Endothelial cell (in vitro differentiated cells): ENCODE measurements at regions not wholly inside any gene's neighbourhood (a gene's known extent, or its start where the extent isn't known, plus 50 kb on each side); places are given as distances from the start of the nearest gene placed in this dataset.

Experiments
- DNase-seq: peaks from one replicate; pipeline ENCODE4 v3.0.0; 2021; ENCODE audit warnings: low spot score
- H3K27ac Mint-ChIP-seq: one replicate; pipeline ENCODE4 v1.8.0; 2021; ENCODE audit warnings: mixed read lengths, inconsistent platforms; ENCODE audit not compliant: unreplicated experiment
- H3K27me3 Mint-ChIP-seq: one replicate; pipeline ENCODE4 v1.8.0; 2021; ENCODE audit warnings: mild to moderate bottlenecking, moderate library complexity, mixed read lengths, inconsistent platforms; ENCODE audit not compliant: unreplicated experiment
- H3K36me3 Mint-ChIP-seq: one replicate; pipeline ENCODE4 v1.8.0; 2021; ENCODE audit warnings: mild to moderate bottlenecking, low read depth, mixed read lengths, inconsistent platforms; ENCODE audit not compliant: unreplicated experiment
- H3K4me1 Mint-ChIP-seq: one replicate; pipeline ENCODE4 v1.8.0; 2021; ENCODE audit warnings: mild to moderate bottlenecking, mixed read lengths, inconsistent platforms; ENCODE audit not compliant: unreplicated experiment
- H3K4me3 Mint-ChIP-seq: one replicate; pipeline ENCODE4 v1.8.0; 2021; ENCODE audit warnings: mild to moderate bottlenecking, mixed read lengths, inconsistent platforms; ENCODE audit not compliant: unreplicated experiment
- H3K9me3 Mint-ChIP-seq: one replicate; pipeline ENCODE4 v1.8.0; 2021; ENCODE audit warnings: mixed read lengths, inconsistent platforms; ENCODE audit not compliant: unreplicated experiment
- CTCF ChIP-seq: fragments of 200-600 bp; sonication (generic); IDR thresholded peaks from one replicate; pipeline ENCODE4 v1.5.0; 2021; ENCODE audit warnings: antibody characterized with exemption; ENCODE audit not compliant: unreplicated experiment

DNA sequence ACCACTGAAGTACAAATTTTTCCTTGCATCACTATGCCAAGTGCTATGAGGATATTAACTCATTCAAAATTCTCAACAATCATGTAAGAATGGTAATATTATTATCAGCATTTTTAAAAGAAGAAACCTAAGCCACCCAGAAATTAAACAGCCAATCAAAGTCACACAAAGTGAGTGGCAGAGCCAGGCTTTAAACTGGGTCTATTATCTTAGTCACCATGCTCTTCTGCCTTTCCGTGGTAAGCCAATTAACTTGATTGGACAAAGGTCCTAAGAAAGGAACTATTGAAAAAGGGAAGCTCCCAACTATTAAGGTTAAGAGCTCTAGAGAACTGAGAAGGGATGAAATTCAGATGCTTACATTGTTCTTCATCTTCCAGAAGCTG, 111.5 kb downstream of the ASB9 start:
- no peaks in the 10 kb centered on the region for H3K9me3 Mint-ChIP-seq
- no peaks in the 10 kb centered on the region for H3K27me3 Mint-ChIP-seq
- H3K4me3 Mint-ChIP-seq: no peak overlapping the region
- no peaks in the 10 kb centered on the region for H3K36me3 Mint-ChIP-seq
- DNase-seq: no peak
- no peaks in the 10 kb centered on the region for H3K4me1 Mint-ChIP-seq
- TF ChIP-seq CTCF: no peak
- H3K27ac Mint-ChIP-seq: no peak overlapping the region

DNA sequence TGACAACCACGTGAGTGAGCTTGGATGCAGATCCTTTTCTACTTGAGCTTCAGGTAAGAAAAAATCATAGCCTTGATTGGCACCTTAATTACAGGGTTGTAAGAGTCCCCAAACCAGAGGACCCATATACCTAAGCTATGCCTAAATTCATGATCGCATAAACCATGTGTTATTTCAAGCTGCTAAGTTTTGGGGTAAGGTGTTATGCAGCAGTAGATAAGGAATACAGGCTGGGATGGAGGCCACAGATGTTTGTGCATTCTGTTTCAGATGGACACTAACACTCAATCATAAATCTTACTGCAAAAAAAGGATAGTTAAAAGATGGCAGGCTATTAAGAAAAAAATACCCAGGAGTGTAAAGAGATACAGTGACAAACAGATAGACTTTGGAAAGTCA, 112.3 kb downstream of the ASB9 start:
- no peak for TF ChIP-seq CTCF
- H3K36me3 Mint-ChIP-seq: no peaks in the 10 kb centered on the region
- DNase-seq: no peak
- H3K9me3 Mint-ChIP-seq: no peaks in the 10 kb centered on the region
- H3K4me1 Mint-ChIP-seq: no peaks in the 10 kb centered on the region
- no peak overlapping the region for H3K4me3 Mint-ChIP-seq
- no peaks in the 10 kb centered on the region for H3K27me3 Mint-ChIP-seq
- H3K27ac Mint-ChIP-seq: no peak overlapping the region

- Mint-ChIP-seq H3K36me3 (no peaks in the 10 kb centered on the region), H3K9me3 (no peaks in the 10 kb centered on the region), H3K27me3 (no peaks in the 10 kb centered on the region), H3K27ac (no peak overlapping the region), H3K4me1 (no peaks in the 10 kb centered on the region), H3K4me3 (no peak overlapping the region)
- TF ChIP-seq CTCF: no peak
- DNase-seq: no peak
Observed at GRCh38 chrX:15151267-15152186, 118.4 kb downstream of the ASB9 start.

GRCh38 chrX:15150586-15150985, 119.3 kb downstream of the ASB9 start:
- no peaks in the 10 kb centered on the region for H3K9me3 Mint-ChIP-seq
- TF ChIP-seq CTCF: no peak
- H3K4me1 Mint-ChIP-seq: no peaks in the 10 kb centered on the region
- H3K4me3 Mint-ChIP-seq: no peak overlapping the region
- no peak for DNase-seq
- no peak overlapping the region for H3K27ac Mint-ChIP-seq
- H3K36me3 Mint-ChIP-seq: no peaks in the 10 kb centered on the region
- H3K27me3 Mint-ChIP-seq: no peaks in the 10 kb centered on the region

GRCh38 chrX:15146515-15146914, 123.4 kb downstream of the ASB9 start:
- peak; percentile 77 for TF ChIP-seq CTCF
- Mint-ChIP-seq H3K4me1 (no peaks in the 10 kb centered on the region), H3K36me3 (no peaks in the 10 kb centered on the region), H3K27ac (no peak overlapping the region), H3K9me3 (no peaks in the 10 kb centered on the region), H3K27me3 (no peaks in the 10 kb centered on the region), H3K4me3 (no peak overlapping the region)
- peak; percentile 39 for DNase-seq
